ENCODE measurements at regions not wholly inside any gene's neighbourhood (a gene's known extent, or its start where the extent isn't known, plus 50 kb on each side); places are given as distances from the start of the nearest gene placed in this dataset.
"Not testable (repeated sequence)": the region's sequence is repeated elsewhere in the genome, so short reads cannot be mapped to it uniquely, and the experiment has no call there.

DNA sequence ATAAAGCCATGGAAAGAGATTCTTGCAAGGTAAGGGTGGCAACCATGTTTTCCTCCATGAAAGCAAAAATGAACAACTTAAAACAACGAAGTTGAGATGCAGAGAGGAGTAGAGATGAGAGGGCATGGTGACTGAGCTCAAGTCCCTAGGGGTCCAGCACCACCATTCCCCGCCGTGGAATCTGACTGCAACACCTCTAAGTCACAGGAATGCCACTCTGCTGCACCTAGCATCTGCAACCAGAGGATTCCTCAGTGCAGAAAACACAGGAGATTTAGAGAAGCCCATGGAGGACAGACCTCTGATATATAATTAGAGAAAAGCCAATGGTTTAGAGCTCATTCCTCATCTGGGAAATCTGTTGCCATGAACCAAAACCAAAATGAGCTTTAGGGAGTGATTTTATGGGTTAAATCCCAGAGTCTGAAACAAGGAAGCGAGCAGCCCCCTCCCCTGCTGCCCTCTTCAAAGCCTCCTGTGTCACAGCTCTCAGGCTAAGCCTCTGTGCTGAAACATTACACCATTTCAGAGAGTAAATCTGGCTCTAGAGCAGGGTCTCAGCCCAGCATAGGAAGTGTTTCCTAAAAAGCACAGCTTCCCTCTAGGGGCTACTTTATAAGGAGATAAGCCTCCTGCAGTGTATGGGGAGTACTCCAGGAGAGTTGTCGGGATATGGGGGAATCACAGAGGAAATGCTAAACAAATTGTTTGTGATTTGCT, 1043.6 kb downstream of the UQCRFS1 start:
- DNase-seq = peak in 1 of 2 experiments; percentile 11

DNA sequence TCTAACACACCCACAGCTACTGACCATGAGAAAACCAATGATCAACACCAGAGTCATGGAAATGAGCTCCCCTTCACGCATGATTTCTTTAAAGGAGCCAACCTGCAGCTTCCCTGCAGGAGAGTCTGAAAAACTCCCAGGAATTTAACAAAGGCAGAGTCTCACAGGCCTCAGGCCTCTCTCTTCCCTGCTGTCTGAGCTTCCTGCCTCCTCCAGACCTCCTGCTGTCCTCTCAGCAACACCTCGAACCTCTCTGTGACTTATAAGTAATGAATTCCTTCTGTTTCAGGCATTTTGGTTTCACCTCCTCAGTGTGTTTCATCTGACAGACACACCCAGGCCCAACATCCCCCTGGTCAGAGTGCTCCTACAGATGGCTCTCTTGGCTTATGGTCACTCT, 1044.4 kb downstream of the UQCRFS1 start:
- no peak for DNase-seq

DNA sequence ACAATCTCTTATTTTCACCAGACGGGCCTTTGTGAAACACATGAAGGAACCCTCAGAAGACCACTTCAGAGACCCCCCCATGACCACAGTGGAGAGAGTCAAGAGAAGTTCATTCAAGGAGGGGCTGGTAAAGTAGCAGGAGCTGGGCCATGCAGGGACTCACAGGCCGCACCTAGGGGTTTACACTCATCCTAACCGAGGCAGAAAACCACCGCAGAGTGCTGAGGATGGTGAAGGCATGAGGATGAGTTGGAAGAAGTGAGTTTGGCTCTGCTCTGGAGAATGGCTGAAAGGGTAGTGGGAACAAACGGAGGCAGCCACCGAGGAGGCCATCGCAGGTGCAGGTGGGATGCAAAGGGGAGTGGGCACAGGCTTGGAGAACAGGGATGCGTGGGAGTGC, 1046.9 kb downstream of the UQCRFS1 start:
- DNase-seq = no peak

DNA sequence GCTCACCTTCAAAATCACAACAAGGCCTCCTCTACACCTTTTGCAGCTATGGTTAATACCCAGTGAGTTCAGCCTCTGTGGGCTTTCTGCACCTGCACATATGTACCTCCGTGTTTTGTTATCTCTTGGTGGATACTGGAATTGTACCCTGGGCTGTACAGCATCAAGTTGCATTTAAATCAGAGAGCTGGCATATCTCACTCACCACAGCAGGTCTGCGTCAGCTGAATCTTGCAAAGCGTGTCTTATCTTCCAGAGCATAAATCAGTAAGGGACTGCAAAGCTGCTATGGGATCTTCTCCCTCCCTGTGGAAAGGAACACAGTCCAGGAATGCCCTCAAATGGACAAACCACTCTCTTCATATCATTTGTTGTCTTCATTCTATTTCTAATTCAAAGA, 1048.7 kb downstream of the UQCRFS1 start:
- DNase-seq = no peak

DNA sequence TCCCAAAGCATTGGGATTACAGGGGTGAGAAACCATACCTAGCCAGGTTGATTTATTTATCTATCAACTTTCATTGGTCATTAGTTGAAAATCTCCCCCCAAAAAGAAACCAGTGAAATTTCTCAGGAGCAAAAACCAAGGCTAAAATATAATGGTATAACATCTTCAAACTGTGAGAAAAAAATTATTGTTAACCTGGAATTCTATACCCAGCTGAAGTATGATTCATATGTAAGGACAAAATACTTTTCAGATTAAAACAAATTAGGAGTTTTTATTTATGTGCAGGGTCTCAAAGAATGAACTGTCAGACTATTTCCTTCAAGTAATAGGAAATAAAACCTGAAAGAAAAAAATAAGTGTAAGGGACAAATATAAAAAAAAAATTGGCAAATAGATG, 1053.9 kb downstream of the UQCRFS1 start:
- no peak for DNase-seq

DNA sequence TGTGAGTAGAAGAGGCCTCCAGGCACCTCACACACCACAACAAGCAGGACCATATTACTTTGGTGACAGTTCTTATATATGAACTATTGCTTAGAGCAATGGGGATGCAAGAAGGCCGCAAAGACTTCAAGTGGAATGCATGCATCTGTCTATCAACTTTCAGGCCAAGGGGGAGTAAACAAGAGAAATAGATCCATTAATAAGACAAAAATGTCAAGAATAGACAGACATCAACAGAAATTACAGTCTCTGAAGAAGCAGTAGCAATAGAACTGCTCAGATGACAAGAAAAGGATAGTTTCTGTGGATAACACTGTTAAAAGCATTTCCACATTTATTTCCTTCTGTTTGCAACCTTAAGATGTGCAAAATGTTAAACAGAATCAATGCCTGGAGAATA, 1057.7 kb downstream of the UQCRFS1 start:
- no peak for DNase-seq

DNA sequence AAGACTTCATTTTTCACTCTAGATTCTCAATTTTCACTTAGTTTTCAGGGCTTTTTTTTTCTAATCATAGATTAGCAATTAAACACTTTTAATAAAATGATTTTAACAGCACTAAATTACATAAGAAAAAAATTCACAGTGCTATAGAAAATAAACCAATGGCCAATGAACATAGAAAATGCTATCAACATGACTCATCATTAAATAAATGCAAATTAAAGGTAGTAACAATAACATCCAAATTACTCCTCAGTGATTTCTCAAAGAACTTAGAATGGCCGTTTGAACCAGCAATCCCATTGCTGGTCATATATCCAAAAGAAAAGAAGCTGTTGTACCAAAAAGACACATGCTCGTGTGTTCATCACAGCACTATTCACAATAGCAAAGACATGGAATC, 1058.9 kb downstream of the UQCRFS1 start:
- no peak for DNase-seq

DNA sequence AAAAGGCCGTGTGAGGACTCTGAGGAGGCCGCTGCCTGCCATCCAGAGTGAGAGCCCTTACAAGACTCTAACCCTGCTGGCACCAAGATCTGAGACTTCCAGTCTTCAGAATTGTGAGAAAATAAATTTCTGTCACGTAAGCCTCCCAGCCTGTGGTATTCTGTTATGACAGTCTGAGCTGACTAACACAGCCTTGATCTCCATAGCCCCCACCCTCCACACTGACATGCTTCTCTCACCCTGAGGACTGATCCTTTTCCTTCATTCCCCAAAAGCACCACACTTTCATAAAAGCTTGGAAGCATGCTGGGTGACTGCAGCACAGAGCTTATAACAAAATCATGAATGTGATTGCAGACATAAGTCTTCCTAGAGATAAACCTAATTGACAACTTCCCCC, 1059.8 kb downstream of the UQCRFS1 start:
- DNase-seq = no peak

DNA sequence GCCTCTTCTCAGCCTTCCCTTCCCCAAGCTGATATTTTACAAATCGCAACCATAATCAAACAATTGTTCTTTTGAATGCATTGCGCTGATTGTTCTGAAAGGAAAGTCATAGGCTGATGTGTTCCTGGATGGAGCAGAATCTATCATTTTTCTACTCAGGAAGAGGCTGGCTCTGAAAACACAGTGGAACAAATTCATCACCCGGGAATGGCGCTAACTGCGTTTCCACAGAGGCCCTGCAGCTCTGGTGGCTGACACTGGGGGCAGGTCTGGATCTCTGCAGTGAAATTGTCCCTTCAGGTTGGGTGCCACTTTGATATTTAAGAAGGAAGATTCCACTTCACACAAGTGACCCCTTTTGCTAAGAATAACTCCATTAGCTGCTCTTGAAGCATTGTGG, 1060.8 kb downstream of the UQCRFS1 start:
- DNase-seq = no peak

DNA sequence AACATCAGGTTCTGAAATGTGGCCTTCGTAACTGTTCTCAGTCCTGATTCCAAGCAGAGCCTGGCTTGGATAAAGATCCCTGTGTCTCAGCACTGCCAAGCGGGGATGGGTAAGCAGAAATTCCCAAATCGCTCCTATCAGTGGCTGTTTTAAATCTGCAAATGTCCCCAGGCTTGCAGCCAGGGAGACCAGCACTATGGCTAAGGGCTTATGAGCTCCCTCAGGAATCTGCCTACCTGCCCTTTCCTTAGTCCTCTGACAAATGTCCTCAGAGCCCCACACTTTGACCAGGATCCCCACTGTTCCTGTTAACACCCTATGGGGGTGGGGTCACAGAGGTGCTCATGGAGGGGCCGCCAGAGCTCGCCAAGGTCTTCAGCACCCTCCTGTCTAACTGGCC, 1062.8 kb downstream of the UQCRFS1 start:
- DNase-seq = no peak

DNA sequence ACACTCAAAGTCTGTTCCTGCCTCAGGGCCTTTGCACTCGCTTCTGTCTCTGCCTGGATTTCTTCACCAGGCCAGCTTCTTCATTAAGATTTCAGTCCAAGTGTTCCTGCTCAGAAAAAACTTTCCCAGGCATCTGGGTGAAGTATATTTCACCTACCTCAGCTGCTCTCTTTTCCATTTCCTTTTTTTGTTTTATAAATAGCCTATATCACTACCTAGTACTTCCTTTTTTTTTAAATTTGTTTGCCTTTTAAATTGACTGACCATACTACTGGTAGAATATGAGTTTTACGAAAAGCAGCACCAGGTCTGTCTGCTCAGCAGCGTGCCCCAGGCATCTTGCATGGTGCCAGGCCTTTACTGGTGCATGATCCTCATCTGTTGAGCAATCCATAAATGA, 1064.4 kb downstream of the UQCRFS1 start:
- DNase-seq = no peak

DNA sequence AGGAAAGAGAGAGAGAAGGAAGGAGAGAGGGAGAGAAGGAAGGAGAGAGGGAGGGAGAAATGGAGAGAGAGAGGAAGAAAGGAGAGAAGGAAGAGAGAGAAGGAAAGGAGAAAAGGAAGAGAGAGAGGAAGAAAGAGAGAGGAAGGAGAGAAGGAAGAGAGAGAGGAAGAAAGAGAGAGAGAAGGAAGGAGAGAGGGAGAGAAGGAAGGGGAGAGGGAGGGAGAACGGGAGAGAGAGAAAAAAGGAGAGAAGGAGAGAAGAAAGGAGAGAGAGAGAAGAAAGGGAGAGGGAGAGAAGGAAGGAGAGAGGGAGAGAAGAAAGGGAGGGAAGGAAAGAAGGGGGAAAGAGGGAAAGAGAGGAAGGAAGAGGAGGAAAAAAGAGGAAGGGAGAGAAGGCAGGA, 1070.7 kb downstream of the UQCRFS1 start:
- DNase-seq = no peak

DNA sequence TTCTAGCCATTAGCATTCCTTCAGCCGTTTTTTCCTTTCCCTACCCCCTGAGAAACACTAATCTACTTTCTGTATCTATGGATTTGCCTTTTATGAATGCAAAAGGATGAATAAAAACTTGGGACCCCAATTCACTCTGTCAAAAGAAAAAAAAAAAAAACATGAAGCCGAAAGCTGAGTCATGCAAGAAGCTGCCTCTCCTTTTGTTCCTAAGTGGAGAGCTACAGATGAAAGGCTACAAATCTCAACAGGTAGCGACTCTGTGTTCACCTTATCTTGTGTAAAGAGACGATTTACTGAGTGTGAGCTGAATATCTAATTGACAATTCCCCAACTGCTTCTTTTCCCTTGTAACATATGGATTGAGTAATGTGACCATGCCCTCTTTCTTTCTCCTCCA, 1072.8 kb downstream of the UQCRFS1 start:
- DNase-seq = no peak

DNA sequence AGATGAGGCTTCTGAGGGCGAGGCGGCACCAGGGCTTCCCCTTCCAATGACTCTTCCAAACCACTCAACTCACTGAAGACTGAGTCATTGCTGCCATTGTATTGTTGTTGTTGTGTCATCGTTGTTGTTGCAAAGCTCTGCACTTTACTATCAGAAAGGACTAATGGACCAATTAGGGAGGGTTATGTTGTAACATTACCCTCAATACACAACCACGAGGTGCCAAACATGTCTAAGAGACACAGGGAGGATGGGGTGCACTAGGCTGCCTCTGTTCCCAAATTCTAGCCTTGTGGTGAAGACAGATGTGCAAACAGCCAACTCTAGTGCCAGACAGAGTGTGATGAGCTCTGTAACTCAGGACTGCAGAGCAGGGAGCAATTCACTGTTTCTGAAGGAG, 1075.2 kb downstream of the UQCRFS1 start:
- DNase-seq = no peak

DNA sequence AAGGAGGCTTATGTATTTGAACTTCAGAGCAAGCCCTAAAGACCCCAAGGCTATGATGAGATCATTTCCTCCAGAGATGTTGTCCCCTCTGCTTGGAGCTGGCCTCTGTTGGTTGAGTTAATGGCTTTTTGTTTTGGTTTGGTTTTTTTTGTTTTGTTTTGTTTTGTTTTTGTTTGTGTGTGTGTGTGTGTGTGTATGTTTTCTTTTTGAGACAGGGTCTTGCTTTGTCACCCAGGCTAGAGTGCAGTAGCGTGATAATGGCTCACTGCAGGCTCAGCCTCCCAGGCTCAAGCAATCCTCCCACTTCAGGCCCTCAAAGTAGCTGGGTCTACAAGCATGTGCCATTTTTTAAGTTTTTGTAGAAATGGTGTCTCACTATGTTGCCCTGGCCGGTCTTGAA, 1076.2 kb downstream of the UQCRFS1 start:
- no peak for DNase-seq

DNA sequence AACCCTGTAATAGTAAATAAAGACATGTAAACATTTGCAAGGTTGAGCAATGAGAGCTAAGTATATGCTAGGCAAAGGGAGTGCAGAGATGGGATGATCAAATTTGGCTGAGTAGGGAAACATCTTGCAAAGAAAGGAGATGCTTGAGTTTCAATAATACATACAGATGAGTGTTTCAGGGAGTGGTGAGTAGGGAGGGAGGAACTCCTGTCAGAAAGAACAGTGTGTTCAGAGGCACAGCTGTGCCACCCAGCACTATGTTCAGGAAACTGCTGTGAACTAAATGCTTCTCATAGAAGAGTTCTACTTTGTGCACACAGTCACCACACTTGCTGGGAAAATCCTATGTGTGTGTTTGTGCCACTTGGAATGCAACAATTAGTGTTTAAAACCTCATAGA, 1077.1 kb downstream of the UQCRFS1 start:
- DNase-seq = no peak

DNA sequence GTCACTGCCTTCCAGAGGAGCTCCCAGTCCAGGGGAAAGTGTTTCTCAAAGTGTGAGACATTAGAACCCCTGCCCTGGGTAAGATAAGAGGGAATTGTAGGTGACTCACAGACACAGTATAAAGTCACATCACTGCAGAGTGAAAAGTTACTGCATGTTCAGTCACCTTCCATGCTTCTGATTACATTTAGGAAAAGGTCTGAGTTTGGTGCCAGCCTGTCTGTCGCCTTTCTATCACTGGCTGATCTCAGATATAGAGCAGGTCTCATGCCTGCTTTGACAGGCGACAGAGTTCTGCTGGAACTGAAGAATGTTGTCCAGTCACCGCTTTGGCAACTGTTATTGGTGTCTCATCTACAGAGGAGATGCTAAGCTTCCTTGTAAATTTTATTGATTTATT, 1078.6 kb downstream of the UQCRFS1 start:
- no peak for DNase-seq

DNA sequence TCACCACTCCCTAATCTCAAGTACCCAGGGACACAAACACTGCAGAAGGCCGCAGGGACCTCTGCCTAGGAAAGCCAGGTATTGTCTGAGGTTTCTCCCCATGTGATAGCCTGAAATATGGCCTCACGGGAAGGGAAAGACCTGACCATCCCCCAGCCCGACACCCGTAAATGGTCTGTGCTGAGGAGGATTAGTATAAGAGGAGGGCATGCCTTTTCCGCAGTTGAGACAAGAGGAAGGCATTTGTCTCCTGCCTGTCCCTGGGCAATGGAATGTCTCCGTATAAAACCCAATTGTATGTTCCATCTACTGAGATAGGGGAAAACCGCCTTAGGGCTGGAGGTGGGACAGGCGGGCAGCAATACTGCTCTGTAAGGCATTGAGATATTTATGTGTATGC, 1082.1 kb downstream of the UQCRFS1 start:
- DNase-seq = not testable (repeated sequence)

DNA sequence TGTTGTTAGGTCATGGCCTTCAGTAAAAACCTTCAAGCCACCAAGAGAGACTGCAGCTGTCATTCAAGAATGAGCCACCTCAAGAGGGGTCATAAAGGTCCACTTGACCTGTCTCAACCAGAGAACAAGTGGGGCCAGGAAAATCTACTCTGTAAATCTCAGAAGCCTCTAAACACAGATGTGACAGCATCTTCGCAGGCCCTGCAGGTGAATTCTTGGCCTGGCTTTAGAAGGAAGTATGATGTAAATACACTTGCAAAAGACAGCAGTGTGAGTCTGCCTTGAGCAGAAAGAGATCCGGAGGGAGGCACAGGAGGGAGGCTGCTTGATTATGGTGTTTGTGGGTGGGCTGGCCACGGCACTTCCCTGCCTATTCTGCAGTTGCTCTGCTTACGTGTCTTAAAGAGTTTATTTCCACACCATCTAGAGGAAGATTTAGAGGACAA, 1082.9 kb downstream of the UQCRFS1 start:
- no peak for DNase-seq

DNA sequence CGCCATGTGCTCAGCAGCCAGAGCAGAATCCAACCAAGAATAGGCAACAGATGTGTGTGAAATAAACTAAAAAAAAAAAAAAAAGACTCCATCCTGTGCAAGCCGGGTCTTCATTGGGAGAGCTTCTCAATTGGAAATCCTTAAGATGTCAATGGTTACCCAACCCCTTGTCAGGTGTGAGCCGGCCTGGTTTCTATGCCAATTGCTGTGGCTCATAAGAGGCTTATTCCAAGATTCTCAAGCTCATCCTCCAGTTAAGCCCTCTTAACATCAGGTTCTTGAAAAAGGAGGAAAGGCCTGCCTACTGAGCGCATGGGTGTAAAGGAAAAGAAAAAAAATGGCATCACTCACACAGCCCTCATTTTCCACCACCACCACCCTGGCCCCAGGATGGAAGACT, 1084.6 kb downstream of the UQCRFS1 start:
- DNase-seq = no peak

DNA sequence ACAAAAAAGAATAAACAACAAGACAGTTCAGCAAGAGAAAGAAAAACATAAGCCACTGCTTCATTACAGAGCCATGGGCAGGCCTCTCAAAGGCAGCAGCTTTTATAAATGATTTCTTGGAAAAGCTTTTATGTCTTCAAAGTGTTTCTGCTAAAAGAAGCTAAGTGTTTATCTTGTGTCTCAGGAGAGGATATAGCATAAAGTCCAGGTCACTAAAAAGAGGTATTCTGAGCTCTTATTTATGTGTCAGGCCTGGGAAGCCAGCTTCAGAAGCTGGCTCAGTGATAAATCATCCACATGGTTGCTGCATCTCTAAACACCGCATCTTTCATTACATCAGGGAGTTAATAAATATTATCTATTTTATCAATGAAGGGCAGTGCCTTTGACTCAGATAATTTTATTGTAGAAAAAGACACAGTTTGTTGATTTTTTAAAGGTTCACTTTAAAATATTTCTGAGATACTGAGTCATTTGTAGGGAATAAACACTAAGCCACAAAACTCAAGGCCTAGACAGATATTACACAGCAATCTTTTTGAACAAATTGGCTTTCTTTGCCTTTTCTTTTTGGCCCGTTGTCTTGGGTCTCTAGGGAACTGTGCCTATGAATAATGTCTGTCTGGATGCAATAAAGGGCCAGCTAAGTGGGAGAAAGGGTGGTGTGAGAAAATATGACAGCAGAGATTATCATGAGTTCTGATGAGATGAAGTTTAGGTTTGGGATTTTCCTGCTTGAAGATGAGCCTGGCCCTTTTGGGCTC, 1086.6 kb downstream of the UQCRFS1 start:
- DNase-seq = no peak

DNA sequence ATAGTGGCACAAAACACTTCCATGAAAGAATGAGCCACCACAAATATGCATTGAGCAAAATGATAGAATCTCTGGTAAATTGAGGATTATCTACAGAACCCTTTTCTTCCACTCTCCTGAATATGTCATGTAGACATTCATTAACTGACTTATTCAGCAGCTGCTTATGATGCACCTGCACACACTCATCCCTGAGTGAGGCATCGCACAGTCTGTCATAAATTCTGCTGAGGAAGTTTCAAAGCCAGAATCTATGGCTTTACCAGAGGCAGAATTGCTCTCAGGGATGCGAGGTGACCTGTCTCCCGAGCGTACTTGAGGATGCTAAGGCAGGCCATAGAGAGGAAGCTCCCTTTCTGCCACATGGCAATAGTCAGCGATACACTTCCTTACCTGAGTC, 1090.2 kb downstream of the UQCRFS1 start:
- DNase-seq = no peak

DNA sequence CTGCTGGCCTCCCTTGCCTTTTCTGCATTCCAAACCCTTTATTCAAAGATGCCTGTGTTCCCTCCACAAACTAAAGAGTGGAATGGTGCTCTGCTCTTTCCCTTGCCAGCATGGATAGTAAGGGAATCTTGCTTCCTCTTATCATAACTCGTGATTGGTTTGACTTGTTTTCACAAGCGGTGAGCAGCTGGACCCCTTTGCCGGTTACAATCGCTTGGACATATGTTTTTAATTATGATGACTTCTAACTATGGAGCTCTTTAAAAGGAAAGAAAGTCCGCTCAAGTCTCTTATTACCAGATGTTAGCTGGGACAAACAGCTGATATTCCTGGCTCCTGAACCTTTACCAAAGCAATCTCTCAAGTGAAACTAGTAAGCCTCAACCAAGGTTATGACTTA, 1094.7 kb downstream of the UQCRFS1 start:
- no peak for DNase-seq

DNA sequence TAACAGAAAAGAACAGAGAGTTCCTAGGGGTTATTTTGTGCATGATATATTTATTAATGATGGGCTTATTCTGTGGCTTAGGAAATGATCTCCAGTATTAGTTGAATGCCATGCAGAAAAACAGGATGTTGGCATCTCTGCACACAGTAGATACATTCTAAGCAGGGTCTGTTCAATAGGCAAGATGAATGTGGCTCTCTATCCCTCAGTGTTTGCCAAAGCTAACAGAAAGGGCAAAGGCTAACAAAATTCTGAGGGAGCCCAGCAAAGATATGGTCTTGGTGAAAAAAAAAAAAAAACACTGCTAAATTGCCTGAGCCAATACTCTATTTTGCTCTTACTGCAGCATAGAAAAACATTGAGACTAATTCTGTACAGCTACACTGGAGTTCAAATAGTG, 1095.8 kb downstream of the UQCRFS1 start:
- no peak for DNase-seq

DNA sequence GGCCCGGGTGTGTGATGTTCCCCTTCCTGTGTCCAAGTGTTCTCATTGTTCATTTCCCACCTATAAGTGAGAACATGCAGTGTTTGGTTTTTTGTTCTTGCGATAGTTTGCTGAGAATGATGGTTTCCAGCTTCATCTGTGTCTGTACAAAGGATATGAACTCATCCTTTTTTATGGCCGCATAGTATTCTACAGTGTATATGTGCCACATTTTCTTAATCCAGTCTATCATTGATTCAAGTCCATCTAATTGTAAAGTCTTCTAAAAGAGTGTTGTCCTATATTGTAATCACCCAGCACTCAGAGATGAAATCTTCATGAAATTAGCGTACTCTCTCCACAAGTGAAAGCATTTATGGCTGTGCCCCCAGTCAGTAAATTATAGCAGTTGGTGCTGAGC, 1096.6 kb downstream of the UQCRFS1 start:
- DNase-seq = not testable (repeated sequence)
